SK-N-SH (cell line): ENCODE measurements at regions not wholly inside any gene's neighbourhood (a gene's known extent, or its start where the extent isn't known, plus 50 kb on each side); places are given as distances from the start of the nearest gene placed in this dataset.

Experiments used
- CHD2 ChIP-seq: fragments of 150-350 bp; IDR thresholded peaks from 2 replicates; pipeline ENCODE4 v1.6.1; 2018; ENCODE audit warnings: low read length; ENCODE audit not compliant: partially characterized antibody
- CTCF ChIP-seq: fragments of 200-600 bp; sonication (generic); IDR thresholded peaks from 2 replicates; pipeline ENCODE4 v1.6.1; 2017; ENCODE audit warnings: antibody characterized with exemption, mild to moderate bottlenecking, moderate library complexity
- EP300 ChIP-seq, 2 experiments: IDR thresholded peaks; 2 replicates each; pipeline versions ENCODE4 v1.4.0 to v1.6.1; 2012; ENCODE audit warnings: borderline replicate concordance in 1 of 2, low read depth in 1 of 2, low read length in 1 of 2
- EZH2phosphoT487 ChIP-seq: fragments of 200-600 bp; sonication (generic); IDR thresholded peaks from 2 replicates; pipeline ENCODE4 v1.6.1; 2017; ENCODE audit warnings: low read depth, mixed run types, mild to moderate bottlenecking, antibody characterized with exemption, moderate library complexity, borderline replicate concordance
- FOSL2 ChIP-seq: IDR thresholded peaks from 2 replicates; pipeline ENCODE4 v1.4.0; 2012; ENCODE audit warnings: low read depth, mild to moderate bottlenecking, moderate library complexity, borderline replicate concordance
- GATA2 ChIP-seq: sonication (generic); formaldehyde crosslinking; IDR thresholded peaks from 2 replicates; pipeline ENCODE4 v1.5.0; 2020; ENCODE audit warnings: mild to moderate bottlenecking, missing genetic modification reagents
- MXI1 ChIP-seq: IDR thresholded peaks from 2 replicates; pipeline ENCODE4 v1.6.1; 2012; ENCODE audit warnings: mild to moderate bottlenecking, low read depth, low read length, improper control_type of control experiment
- PBX3 ChIP-seq: IDR thresholded peaks from 2 replicates; pipeline ENCODE4; 2012
- POLR2AphosphoS5 ChIP-seq: IDR thresholded peaks from 2 replicates; pipeline ENCODE4 v1.6.1; 2012; ENCODE audit warnings: low read depth, low read length
- RAD21 ChIP-seq: IDR thresholded peaks from 2 replicates; pipeline ENCODE4 v1.6.1; 2012; ENCODE audit warnings: mild to moderate bottlenecking, low read length
- RCOR1 ChIP-seq: fragments of 150-350 bp; IDR thresholded peaks from 2 replicates; pipeline ENCODE4 v1.6.1; 2017; ENCODE audit warnings: antibody characterized with exemption, low read length
- USF2 ChIP-seq: fragments of 150-350 bp; IDR thresholded peaks from 2 replicates; pipeline ENCODE4 v1.6.1; 2017; ENCODE audit warnings: antibody characterized with exemption, low read length, low read depth, borderline replicate concordance
- ZBTB33 ChIP-seq: IDR thresholded peaks from 2 replicates; pipeline ENCODE4 v1.4.0; 2012; ENCODE audit warnings: low read depth, borderline replicate concordance

GRCh38 chr10:21385996-21386585 lies 139.4 kb downstream of the SKIDA1 start:
- TF ChIP-seq CTCF = no peak
- TF ChIP-seq CHD2 = no peak
- no peak for TF ChIP-seq EZH2phosphoT487
- no peak for TF ChIP-seq EP300 (IDR thresholded peaks at IDR 0.05; ENCODE audit: borderline replicate concordance in 1 of 2, low read depth in 1 of 2, low read length in 1 of 2)
- no peak for TF ChIP-seq ZBTB33
- TF ChIP-seq POLR2AphosphoS5 = no peak
- no peak for TF ChIP-seq MXI1
- TF ChIP-seq RCOR1 = no peak
- no peak for TF ChIP-seq USF2
- no peak for TF ChIP-seq PBX3
- TF ChIP-seq GATA2 (CRISPR knock-in tag) = no peak
- no peak for TF ChIP-seq FOSL2
- no peak for TF ChIP-seq RAD21
